ENCODE measurements at regions not wholly inside any gene's neighbourhood (a gene's known extent, or its start where the extent isn't known, plus 50 kb on each side); places are given as distances from the start of the nearest gene placed in this dataset.
"Not testable (repeated sequence)": the region's sequence is repeated elsewhere in the genome, so short reads cannot be mapped to it uniquely, and the experiment has no call there.

DNA sequence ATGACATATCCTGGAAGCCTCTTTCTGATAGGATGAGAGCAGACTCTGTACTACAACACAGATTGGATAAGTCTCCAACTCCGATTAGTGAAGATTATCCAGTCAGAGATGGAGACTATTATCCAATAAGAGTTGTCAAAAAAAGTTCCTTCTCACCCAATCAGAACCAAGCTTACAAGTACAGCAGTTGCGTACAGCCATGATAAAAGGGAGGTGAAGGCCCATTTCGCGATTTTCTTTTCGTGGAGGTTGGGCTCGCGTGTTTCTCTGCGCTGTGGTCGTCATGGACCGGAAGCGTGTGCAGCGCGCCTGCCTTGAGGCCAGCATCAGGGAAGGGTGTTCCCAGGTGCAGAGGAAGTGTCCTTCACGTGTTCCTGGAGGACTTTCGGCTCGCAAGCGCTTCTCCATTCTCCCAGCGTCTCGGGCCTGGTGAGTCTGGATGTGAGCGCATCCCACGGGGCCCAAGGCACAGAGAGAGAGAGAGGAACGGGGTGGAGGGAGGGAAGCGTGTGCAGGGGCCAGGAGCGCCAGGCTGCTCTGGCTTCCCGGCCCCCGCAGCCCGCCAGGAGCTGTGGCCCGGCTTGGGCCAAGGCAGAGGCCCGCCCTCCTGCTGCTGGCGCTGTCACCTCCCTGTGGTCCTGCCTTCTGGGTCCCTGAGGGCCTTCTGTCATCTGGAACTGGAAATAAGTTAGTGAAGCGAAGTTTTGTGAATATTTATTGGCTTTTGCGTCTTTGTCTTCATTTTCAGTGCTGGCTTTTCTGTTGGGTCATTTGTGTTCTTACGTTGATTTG lies 53.9 kb downstream of the CDRT15L2 start:
- DNase-seq: not testable (repeated sequence)

GRCh38 chr17:20640147-20640546 lies 60.6 kb downstream of the CDRT15L2 start:
- not testable (repeated sequence) for DNase-seq

DNA sequence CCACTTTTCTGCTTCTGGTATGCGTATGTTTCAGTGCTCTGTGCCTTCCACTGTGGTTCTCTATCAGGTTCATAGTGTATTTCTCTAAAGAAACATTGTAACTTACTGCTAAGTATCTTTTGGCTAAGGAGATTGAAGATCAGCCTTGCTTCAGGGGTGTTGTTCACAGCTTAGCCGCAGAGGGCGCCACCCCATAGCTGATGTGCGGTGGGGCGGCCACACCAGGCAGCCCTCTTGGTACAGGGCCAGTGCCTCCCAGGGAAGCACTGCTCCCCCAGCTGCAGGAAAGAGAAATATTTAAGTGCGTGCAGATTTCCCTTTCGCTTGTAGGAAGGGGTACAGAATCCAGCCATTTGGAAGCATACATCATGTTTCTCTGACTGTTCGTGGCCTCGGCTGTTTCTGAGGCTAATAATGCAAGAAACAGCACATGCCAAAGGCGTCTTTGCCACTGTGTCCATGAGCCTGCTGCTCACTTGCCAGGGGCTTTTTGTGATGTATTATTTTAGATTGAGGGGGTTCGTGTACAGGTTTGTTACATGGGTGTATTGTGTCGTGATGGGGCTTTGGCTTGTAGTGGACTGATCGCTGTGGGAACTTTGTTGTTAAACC lies 67.2 kb downstream of the CDRT15L2 start:
- peak in 4 of 51 donors; percentile 1 to 10 (median 2) for DNase-seq

DNA sequence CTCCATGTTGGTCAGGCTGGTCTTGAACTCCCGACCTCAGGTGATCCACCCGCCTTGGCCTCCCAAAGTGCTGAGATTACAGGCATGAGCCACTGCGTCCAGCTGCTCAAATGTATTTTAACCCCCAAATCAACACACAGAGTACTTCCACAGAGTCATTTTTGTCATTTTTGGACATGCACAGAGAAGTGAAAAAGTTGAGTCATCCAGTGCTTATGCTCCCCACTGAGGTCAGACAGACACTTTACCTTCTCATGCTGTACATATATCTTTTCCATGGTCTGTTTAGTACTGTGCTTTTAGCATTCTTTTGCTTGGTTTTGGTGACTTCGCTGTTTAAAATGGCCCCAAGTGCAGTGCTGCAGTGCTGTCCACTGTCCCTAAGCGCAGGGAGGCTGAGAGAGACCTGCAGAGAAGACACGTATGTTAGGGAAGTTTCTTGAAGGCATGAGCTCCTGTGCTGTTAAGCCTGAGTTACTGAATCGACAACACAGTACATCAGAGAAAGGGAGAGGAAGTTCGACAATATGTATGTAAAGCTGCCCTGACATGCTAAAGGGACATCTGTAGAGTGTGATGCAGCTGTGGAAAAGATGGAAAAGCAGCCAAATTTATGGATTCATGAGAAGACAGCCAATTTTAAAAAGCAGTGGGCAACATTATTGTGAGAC lies 69.7 kb downstream of the CDRT15L2 start:
- not testable (repeated sequence) for DNase-seq

- DNase-seq: not testable (repeated sequence)
Observed at GRCh38 chr17:20651022-20651421, 71.5 kb downstream of the CDRT15L2 start.

- DNase-seq: not testable (repeated sequence)
Observed at GRCh38 chr17:20651736-20652135, 72.2 kb downstream of the CDRT15L2 start.

DNA sequence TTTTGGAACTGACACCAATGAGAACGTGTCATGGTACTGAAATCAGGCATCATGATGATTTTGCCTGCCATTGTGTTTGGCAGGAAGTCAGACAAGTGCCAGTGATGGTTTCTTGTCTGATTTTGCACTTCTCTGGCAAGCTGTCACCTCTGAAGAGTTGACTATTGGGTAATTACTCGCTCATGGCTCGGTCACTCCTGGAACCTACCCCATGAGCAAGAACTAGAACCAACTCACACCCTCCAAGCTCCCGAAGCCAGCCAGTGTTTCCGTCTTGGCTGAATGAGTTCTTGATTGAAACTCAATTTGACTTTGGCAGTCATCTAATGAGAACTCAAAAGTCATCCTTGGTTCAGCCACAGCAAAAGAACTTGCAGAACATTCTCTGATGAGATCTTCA lies 73.9 kb downstream of the CDRT15L2 start:
- DNase-seq: not testable (repeated sequence)

GRCh38 chr17:20654114-20654513 lies 74.6 kb downstream of the CDRT15L2 start:
- not testable (repeated sequence) for DNase-seq

GRCh38 chr17:20654575-20654974 lies 75.1 kb downstream of the CDRT15L2 start:
- DNase-seq: not testable (repeated sequence)

DNA sequence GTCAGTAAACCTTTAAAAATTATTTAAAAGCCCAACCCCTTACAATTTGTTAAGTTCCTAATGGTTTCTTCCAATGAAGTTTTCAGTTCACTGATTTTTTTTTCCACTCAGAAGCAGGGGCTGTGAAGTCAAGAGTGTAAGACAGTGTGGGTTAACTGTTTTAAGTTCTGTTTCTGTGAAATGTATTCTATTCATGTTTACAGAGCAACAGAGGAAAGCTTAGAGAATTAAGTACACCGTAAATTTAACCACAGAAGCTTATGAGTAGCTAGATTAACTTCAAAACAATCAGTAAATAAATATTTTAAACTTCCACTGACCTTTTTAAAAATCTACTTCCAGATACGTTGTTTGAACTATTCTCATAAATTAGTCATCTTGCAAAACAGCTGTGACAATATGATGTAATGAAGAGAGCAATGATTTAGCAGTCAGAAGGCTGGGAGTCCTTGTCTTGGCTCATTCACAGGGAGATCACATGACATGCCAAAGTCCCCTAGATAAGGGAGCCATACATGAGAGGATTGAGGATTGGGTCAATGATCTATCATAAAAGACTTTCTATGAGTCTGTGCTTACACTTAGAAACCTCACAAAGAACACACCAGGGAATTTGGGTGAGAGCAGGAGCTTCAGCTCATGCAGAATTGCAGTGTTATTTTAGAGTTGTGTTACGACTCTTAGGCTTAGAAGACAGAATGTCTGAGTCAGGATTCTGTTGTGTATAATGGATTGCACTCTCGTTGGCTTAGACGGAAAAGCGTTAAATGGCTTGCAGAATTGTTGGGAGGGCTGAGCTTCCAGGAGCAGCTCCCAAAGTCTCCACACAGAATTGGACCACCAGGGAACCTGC lies 85.8 kb downstream of the CDRT15L2 start:
- not testable (repeated sequence) for DNase-seq

DNA sequence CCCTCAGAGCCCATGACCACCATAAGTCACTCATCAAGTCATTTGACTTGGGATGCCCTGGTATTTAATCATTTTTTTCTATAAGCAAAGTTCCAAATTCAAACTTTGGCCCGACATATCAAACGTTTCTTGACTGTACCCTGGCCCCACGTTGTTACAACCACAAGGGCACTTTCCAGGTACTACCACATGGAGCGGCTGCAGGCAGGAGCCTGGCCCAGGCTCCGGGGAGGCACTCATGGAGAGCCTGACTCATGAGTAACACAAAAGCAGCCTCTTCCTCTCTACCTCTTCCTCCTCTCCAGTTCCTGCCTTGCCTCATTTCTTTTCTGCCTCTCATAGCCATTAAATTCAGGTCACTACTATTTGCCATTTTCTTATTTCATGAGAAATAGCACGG lies 87.2 kb downstream of the CDRT15L2 start:
- not testable (repeated sequence) for DNase-seq

GRCh38 chr17:20667712-20668111 lies 88.2 kb downstream of the CDRT15L2 start:
- not testable (repeated sequence) for DNase-seq

- DNase-seq: not testable (repeated sequence)
Observed at GRCh38 chr17:20668316-20668715, 88.8 kb downstream of the CDRT15L2 start.

- DNase-seq: not testable (repeated sequence)
Observed at GRCh38 chr17:20668868-20669267, 89.3 kb downstream of the CDRT15L2 start.

GRCh38 chr17:20670506-20670905 lies 91.0 kb downstream of the CDRT15L2 start:
- DNase-seq: not testable (repeated sequence)

GRCh38 chr17:20674374-20674773 lies 94.8 kb downstream of the CDRT15L2 start:
- DNase-seq: not testable (repeated sequence)

- DNase-seq: not testable (repeated sequence)
Observed at GRCh38 chr17:20675707-20676106, 96.2 kb downstream of the CDRT15L2 start.

DNA sequence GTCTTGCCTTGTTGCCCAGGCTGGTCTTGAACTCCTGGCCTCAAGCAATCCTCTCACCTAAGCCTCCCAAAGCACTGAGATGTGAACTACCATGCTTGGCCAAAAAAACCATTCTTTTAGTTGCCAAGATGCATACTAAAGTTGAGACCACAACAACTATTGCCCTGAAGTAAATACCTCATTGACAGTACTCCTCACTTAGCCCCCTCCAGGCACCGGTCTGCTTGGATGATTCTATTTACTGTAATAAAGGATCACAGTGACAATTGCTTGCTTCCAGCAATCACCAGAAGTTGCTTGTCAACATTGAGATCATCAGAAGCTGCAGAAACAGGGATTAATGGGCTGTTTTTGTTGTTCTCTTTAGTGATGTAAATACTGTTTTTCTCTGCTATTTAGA lies 97.1 kb downstream of the CDRT15L2 start:
- DNase-seq: not testable (repeated sequence)

GRCh38 chr17:20677469-20677868 lies 97.9 kb downstream of the CDRT15L2 start:
- DNase-seq: not testable (repeated sequence)

- not testable (repeated sequence) for DNase-seq
Observed at GRCh38 chr17:20678424-20678823, 98.9 kb downstream of the CDRT15L2 start.

Data from hypothalamus (tissue), 51 donors.